ENCODE measurements at regions not wholly inside any gene's neighbourhood (a gene's known extent, or its start where the extent isn't known, plus 50 kb on each side); places are given as distances from the start of the nearest gene placed in this dataset.

DNA sequence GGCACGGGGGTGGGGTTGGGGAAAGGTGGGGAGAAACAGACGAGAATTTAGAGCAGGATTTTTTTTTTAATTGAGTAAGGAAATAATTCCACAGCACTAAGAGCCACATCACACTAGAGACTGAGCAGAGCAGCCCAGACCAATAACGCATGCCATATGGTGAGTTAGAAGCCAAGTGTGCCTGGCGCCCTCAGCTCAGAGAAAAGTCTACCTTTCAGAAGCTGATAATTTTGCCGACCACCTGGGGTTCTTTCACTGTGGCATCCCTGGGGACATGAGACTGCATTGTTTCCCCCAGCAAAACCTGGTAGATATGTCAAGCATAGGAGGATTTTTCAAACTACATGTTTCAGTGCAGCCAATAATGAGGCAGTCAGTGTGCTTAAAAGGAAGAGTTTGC lies 516.8 kb downstream of the SMARCA1 start:
- TF ChIP-seq EZH2 (IDR thresholded peaks at IDR 0.05; ENCODE audit: borderline replicate concordance, low read length): no peak
- TF ChIP-seq, protein P1, sequence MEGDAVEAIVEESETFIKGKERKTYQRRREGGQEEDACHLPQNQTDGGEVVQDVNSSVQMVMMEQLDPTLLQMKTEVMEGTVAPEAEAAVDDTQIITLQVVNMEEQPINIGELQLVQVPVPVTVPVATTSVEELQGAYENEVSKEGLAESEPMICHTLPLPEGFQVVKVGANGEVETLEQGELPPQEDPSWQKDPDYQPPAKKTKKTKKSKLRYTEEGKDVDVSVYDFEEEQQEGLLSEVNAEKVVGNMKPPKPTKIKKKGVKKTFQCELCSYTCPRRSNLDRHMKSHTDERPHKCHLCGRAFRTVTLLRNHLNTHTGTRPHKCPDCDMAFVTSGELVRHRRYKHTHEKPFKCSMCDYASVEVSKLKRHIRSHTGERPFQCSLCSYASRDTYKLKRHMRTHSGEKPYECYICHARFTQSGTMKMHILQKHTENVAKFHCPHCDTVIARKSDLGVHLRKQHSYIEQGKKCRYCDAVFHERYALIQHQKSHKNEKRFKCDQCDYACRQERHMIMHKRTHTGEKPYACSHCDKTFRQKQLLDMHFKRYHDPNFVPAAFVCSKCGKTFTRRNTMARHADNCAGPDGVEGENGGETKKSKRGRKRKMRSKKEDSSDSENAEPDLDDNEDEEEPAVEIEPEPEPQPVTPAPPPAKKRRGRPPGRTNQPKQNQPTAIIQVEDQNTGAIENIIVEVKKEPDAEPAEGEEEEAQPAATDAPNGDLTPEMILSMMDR (IDR thresholded peaks at IDR 0.05; ENCODE audit: low read length): no peak
- no peaks in the 10 kb centered on the region for H3K9me3 ChIP-seq (ENCODE audit: low read length)
- no peaks in the 10 kb centered on the region for H3K27me3 ChIP-seq (ENCODE audit: insufficient read depth, low read length)
- no peaks in the 10 kb centered on the region for H3K79me2 ChIP-seq (ENCODE audit: insufficient read depth, low read length)
- no peaks in the 10 kb centered on the region for H3K4me1 ChIP-seq (ENCODE audit: insufficient read depth, low read length, severe bottlenecking)
- no peak overlapping the region for H3K27ac ChIP-seq (ENCODE audit: low read depth, low read length, poor library complexity, severe bottlenecking)
- H2AFZ ChIP-seq (ENCODE audit: low read length): no peak overlapping the region
- no peaks in the 10 kb centered on the region for H3K9me2 ChIP-seq (ENCODE audit: low read depth, low read length)
- H3K4me2 ChIP-seq (ENCODE audit: low read length): no peak overlapping the region
- H3K9ac ChIP-seq (ENCODE audit: low read length): no peak overlapping the region
- H3F3A ChIP-seq (ENCODE audit: insufficient read depth, low read length): no peaks in the 10 kb centered on the region
- no peaks in the 10 kb centered on the region for H4K20me1 ChIP-seq (ENCODE audit: insufficient read depth, low read length)
- no peaks in the 10 kb centered on the region for H3K36me3 ChIP-seq (ENCODE audit: insufficient read depth, low read length)
- H3K4me3 ChIP-seq (ENCODE audit: low read depth, low read length, poor library complexity, severe bottlenecking): no peak overlapping the region

DNA sequence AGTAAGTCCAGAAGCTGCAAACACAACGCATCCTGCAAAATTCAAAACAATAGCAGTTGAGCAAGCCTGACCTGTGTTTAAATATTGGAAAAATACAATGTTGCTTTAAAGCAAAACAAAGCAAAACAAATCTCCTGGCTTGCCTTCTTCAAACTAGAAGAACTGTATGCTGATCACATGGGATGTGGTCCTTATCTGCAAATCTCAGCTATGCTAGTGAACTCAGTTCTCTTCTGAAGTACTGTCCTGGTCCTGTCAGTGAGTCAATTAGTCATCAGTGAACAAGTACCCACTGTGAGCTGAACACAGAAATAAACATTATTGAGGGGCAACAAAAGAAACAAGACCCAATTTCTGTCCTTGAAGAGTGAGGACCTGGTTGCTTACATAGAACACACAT lies 522.5 kb downstream of the SMARCA1 start:
- Histone ChIP-seq H3K4me3 (ENCODE audit: low read depth, low read length, poor library complexity, severe bottlenecking) (no peak overlapping the region), H3K36me3 (ENCODE audit: insufficient read depth, low read length) (no peaks in the 10 kb centered on the region), H3K27me3 (ENCODE audit: insufficient read depth, low read length) (no peaks in the 10 kb centered on the region), H3K4me1 (ENCODE audit: insufficient read depth, low read length, severe bottlenecking) (no peaks in the 10 kb centered on the region), H3K4me2 (ENCODE audit: low read length) (no peak overlapping the region), H3K9me3 (ENCODE audit: low read length) (no peaks in the 10 kb centered on the region), H3K79me2 (ENCODE audit: insufficient read depth, low read length) (no peaks in the 10 kb centered on the region), H3K27ac (ENCODE audit: low read depth, low read length, poor library complexity, severe bottlenecking) (no peak overlapping the region), H3F3A (ENCODE audit: insufficient read depth, low read length) (no peaks in the 10 kb centered on the region), H3K9ac (ENCODE audit: low read length) (no peak overlapping the region), H2AFZ (ENCODE audit: low read length) (no peak overlapping the region), H3K9me2 (ENCODE audit: low read depth, low read length) (no peaks in the 10 kb centered on the region), H4K20me1 (ENCODE audit: insufficient read depth, low read length) (no peaks in the 10 kb centered on the region)
- TF ChIP-seq EZH2 (IDR thresholded peaks at IDR 0.05; ENCODE audit: borderline replicate concordance, low read length): no peak
- TF ChIP-seq, protein P1 (IDR thresholded peaks at IDR 0.05; ENCODE audit: low read length): no peak

DNA sequence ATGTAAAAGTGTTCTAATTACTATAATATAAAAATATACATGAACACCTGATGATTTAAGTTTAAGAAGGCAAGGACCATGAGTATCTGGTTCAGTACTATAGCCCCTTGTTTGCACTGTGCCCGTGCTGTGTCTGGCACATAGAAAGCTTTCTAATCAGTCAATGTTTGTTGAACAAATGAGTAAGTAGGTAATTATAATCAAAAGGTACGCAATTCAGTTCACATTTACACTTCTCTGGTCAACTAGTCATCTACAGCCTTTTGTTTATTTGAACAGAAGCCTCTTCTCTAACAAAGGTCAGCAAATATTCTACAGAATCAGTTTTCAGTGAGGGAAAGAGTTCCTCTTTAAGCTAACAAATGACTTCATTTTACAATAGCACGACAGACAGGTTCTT lies 523.3 kb downstream of the SMARCA1 start:
- no peaks in the 10 kb centered on the region for H4K20me1 ChIP-seq (ENCODE audit: insufficient read depth, low read length)
- H3K9ac ChIP-seq (ENCODE audit: low read length): no peak overlapping the region
- TF ChIP-seq, protein P1 (IDR thresholded peaks at IDR 0.05; ENCODE audit: low read length): no peak
- TF ChIP-seq EZH2 (IDR thresholded peaks at IDR 0.05; ENCODE audit: borderline replicate concordance, low read length): no peak
- H3K27me3 ChIP-seq (ENCODE audit: insufficient read depth, low read length): no peaks in the 10 kb centered on the region
- no peaks in the 10 kb centered on the region for H3K9me2 ChIP-seq (ENCODE audit: low read depth, low read length)
- H3K36me3 ChIP-seq (ENCODE audit: insufficient read depth, low read length): no peaks in the 10 kb centered on the region
- no peak overlapping the region for H3K4me2 ChIP-seq (ENCODE audit: low read length)
- H3F3A ChIP-seq (ENCODE audit: insufficient read depth, low read length): no peaks in the 10 kb centered on the region
- no peaks in the 10 kb centered on the region for H3K9me3 ChIP-seq (ENCODE audit: low read length)
- H3K79me2 ChIP-seq (ENCODE audit: insufficient read depth, low read length): no peaks in the 10 kb centered on the region
- no peaks in the 10 kb centered on the region for H3K4me1 ChIP-seq (ENCODE audit: insufficient read depth, low read length, severe bottlenecking)
- H2AFZ ChIP-seq (ENCODE audit: low read length): no peak overlapping the region
- H3K4me3 ChIP-seq (ENCODE audit: low read depth, low read length, poor library complexity, severe bottlenecking): no peak overlapping the region
- H3K27ac ChIP-seq (ENCODE audit: low read depth, low read length, poor library complexity, severe bottlenecking): no peak overlapping the region

All from OCI-LY1 (cell line).